K562 (cell line): ENCODE measurements at regions not wholly inside any gene's neighbourhood (a gene's known extent, or its start where the extent isn't known, plus 50 kb on each side); places are given as distances from the start of the nearest gene placed in this dataset.

Experiments used
- ATAC-seq: fragments of 200-7000 bp; cut with Tn5 transposase; 3 replicates; pipeline ENCODE4 v1.9.1; 2020; ENCODE audit warnings: moderate library complexity
- BruUV-seq: library from RNA; stranded (reverse); fragments of 400-500 nt; replicated peaks from 2 replicates; lab custom pipeline; 2021; lab: Mats Ljungman, UMichigan
- CTCF ChIA-PET: fragments of 300-600 bp; formaldehyde crosslinking; extraction: SDS; loops from one replicate; lab custom pipeline; 2021; ENCODE audit warnings: low intra/inter-chr PET ratio; lab: Yijun Ruan, JAX
- POLR2A ChIA-PET: fragments of 300-600, 350-650 bp; sonication (Branson Sonifier 250); formaldehyde crosslinking; extraction: SDS; loops from one replicate; lab custom pipeline; 2021; ENCODE audit warnings: antibody characterized with exemption, inconsistent platforms; lab: Yijun Ruan, JAX
- DNase-seq, 4 experiments: peaks; one replicate each; pipeline versions ENCODE4 v3.0.0 to v3.0.0-alpha.2; 2011 to 2018; ENCODE audit warnings: low spot score in 3 of 4, mixed read lengths in 3 of 4; ENCODE audit errors: extremely low read depth in 1 of 4
- FAIRE-seq: peaks from 2 replicates; lab custom pipeline; 2011; peaks lifted over from hg19 to GRCh38; lab: Jason Lieb, UNC
- H2AFZ ChIP-seq: 2 replicates; pipeline ENCODE4 v1.6.0; 2011; ENCODE audit warnings: low read depth, low read length, control low read depth, inconsistent platforms
- H3K27ac ChIP-seq: fragments of 200-600 bp; 3 replicates; pipeline ENCODE4 v1.8.0; 2011; ENCODE audit warnings: low read depth, mild to moderate bottlenecking, control low read depth, inconsistent platforms, low read length, moderate library complexity, mixed read lengths; ENCODE audit errors: extremely low read depth
- H3K27me3 ChIP-seq, 2 experiments: fragments of 300-600 bp in 1 of 2; 2 replicates in 1 of 2; 3 replicates in 1 of 2; pipeline versions ENCODE4 v1.6.0 to v1.8.0; 2011; ENCODE audit warnings: inconsistent platforms in 2 of 2, low read length in 2 of 2, mild to moderate bottlenecking in 1 of 2, mixed read lengths in 1 of 2, moderate library complexity in 1 of 2; ENCODE audit not compliant: control insufficient read depth in 2 of 2, insufficient read depth in 2 of 2
- H3K36me3 ChIP-seq: fragments of 300-600 bp; 3 replicates; pipeline ENCODE4 v1.8.0; 2011; ENCODE audit warnings: mild to moderate bottlenecking, low read length, inconsistent platforms; ENCODE audit not compliant: control insufficient read depth, insufficient read depth
- H3K4me1 ChIP-seq, 2 experiments: fragments of 200-600 bp in 1 of 2; replicated peaks in 1 of 2; 2 replicates in 1 of 2; 3 replicates in 1 of 2; pipeline versions ENCODE4 v1.5.1 to v1.8.0; 2011; ENCODE audit warnings: inconsistent platforms in 2 of 2, low read length in 2 of 2, mild to moderate bottlenecking in 1 of 2, mixed read lengths in 1 of 2, moderate library complexity in 1 of 2; ENCODE audit not compliant: control insufficient read depth in 2 of 2, insufficient read depth in 2 of 2
- H3K4me2 ChIP-seq: 2 replicates; pipeline ENCODE4 v1.6.1; 2011; ENCODE audit warnings: low read length, control low read depth, inconsistent platforms, mixed read lengths; ENCODE audit not compliant: insufficient read depth
- H3K4me3 ChIP-seq: fragments of 200-600 bp; sonication (generic), shearing (Covaris generic); 2 replicates; pipeline ENCODE4 v1.5.1; 2016; ENCODE audit warnings: control low read depth, inconsistent platforms
- H3K79me2 ChIP-seq: fragments of 200-600 bp; 3 replicates; pipeline ENCODE4 v1.8.0; 2011; ENCODE audit warnings: low read length, inconsistent platforms; ENCODE audit not compliant: control insufficient read depth, insufficient read depth
- H3K9ac ChIP-seq, 2 experiments: 2 replicates each; pipeline versions ENCODE4 v1.6.0 to v1.6.1; 2011; ENCODE audit warnings: low read depth in 2 of 2, low read length in 2 of 2, control low read depth in 1 of 2, inconsistent platforms in 1 of 2, mild to moderate bottlenecking in 1 of 2, mixed read lengths in 1 of 2; ENCODE audit not compliant: insufficient read depth in 1 of 2
- H3K9me1 ChIP-seq: one replicate; pipeline ENCODE4 v1.6.0; 2011; ENCODE audit warnings: inconsistent platforms, mild to moderate bottlenecking, low read length, moderate library complexity; ENCODE audit not compliant: control insufficient read depth, insufficient read depth
- H3K9me3 ChIP-seq: replicated peaks from 2 replicates; pipeline ENCODE4 v1.5.1; 2011; ENCODE audit warnings: low read depth, low read length, inconsistent platforms; ENCODE audit not compliant: control insufficient read depth, insufficient read depth
- H4K20me1 ChIP-seq: replicated peaks from 2 replicates; pipeline ENCODE4 v1.6.1; 2011; ENCODE audit warnings: low read length, inconsistent platforms, mixed read lengths; ENCODE audit not compliant: control insufficient read depth, insufficient read depth
- ELK1 ChIP-seq: sonication (generic); formaldehyde crosslinking; IDR thresholded peaks from 2 replicates; pipeline ENCODE4 v1.8.1; 2022; ENCODE audit warnings: missing genetic modification reagents
- ETV5 ChIP-seq: sonication (generic); formaldehyde crosslinking; IDR thresholded peaks from 2 replicates; pipeline ENCODE4 v1.4.0; 2020; ENCODE audit warnings: low read depth, mild to moderate bottlenecking, missing genetic modification reagents
- MAFG ChIP-seq: fragments of 450-650 bp; conservative IDR thresholded peaks from 2 replicates; pipeline ENCODE4 v1.6.1; 2016; ENCODE audit warnings: missing genetic modification characterization, missing compliant biosample characterization
- MIER1 ChIP-seq: fragments of 450-650 bp; IDR thresholded peaks from 2 replicates; pipeline ENCODE4 v1.6.1; 2016; ENCODE audit warnings: antibody characterized with exemption, mild to moderate bottlenecking, low read depth
- NFIX ChIP-seq: fragments of 250-450 bp; sonication (Bioruptor Pico); IDR thresholded peaks from 2 replicates; pipeline ENCODE4 v1.4.0; 2020; ENCODE audit warnings: low read depth, mild to moderate bottlenecking, moderate library complexity
- TAF7 ChIP-seq: fragments of 450-650 bp; IDR thresholded peaks from 2 replicates; pipeline ENCODE4 v1.6.1; 2016; ENCODE audit warnings: missing genetic modification characterization, missing compliant biosample characterization
- ZBTB40 ChIP-seq, 2 experiments: fragments of 450-650 bp in 1 of 2; sonication (generic) in 1 of 2; formaldehyde crosslinking in 1 of 2; IDR thresholded peaks; 2 replicates each; pipeline versions ENCODE4 v1.7.1 to v1.9.0; 2016 to 2022; ENCODE audit warnings: inconsistent platforms in 1 of 2, mild to moderate bottlenecking in 1 of 2, missing genetic modification reagents in 1 of 2
- ZHX1 ChIP-seq: fragments of 150-350 bp; conservative IDR thresholded peaks from 2 replicates; pipeline ENCODE4 v1.6.1; 2014; ENCODE audit warnings: low read length
- WGBS: fragments of 100-300 bp; shearing (Covaris generic); methylation state at CpG from one replicate; pipeline ENCODE4 v1.1.6; 2016; ENCODE audit warnings: low coverage, mixed read lengths; ENCODE audit not compliant: insufficient coverage; ENCODE audit errors: missing lambda C conversion rate; 5-methylcytosine and 5-hydroxymethylcytosine counted together
- in situ Hi-C: fragments of 300-500 bp; cut with MboI; formaldehyde crosslinking; loops from 4 replicates; pipeline ENCODE4 v1.15.0; 2018; ENCODE audit warnings: inconsistent platforms, mixed read lengths
- intact Hi-C: fragments of 100-400 bp; cut with micrococcal nuclease; formaldehyde crosslinking; loops from 2 replicates; pipeline ENCODE4 v1.14.2; 2022

- no peaks in the 10 kb centered on the region for H3K79me2 ChIP-seq
- H3K27ac ChIP-seq = no peak overlapping the region
- H3K36me3 ChIP-seq = no peaks in the 10 kb centered on the region
- DNase-seq (no peak), ATAC-seq (no peak), FAIRE-seq (no peak)
- H3K4me1 ChIP-seq = no peaks in the 10 kb centered on the region
- no peaks in the 10 kb centered on the region for H4K20me1 ChIP-seq
- no peaks in the 10 kb centered on the region for H3K9me1 ChIP-seq
- ChIA-PET POLR2A (no interaction called here), CTCF (no interaction called here)
- H3K9me3 ChIP-seq = no peaks in the 10 kb centered on the region
- no peak overlapping the region for H2AFZ ChIP-seq
- whole genome bisulfite sequencing = 3% methylated on average over 2 of the region's 2 CpGs
- intact Hi-C loops = no loop called here
- H3K27me3 ChIP-seq = no peaks in the 10 kb centered on the region
- no peak overlapping the region for H3K4me2 ChIP-seq
- in situ Hi-C loops = no loop called here
- H3K9ac ChIP-seq = no peak overlapping the region
- no TSS peak for BruUV-seq
- H3K4me3 ChIP-seq = no peak overlapping the region
- no peak for TF ChIP-seq NFIX
- no peak for TF ChIP-seq MAFG (tag)
- TF ChIP-seq ZBTB40 (IDR thresholded peaks at IDR 0.05) = no peak
- TF ChIP-seq ZBTB40 (CRISPR knock-in tag; IDR thresholded peaks at IDR 0.05) = no peak
- TF ChIP-seq ETV5 = no peak
- no peak for TF ChIP-seq ZHX1
- no peak for TF ChIP-seq TAF7 (tag)
- no peak for TF ChIP-seq MIER1
- TF ChIP-seq ELK1 = no peak
These were observed 385.4 kb upstream of the TMEFF2 start for GRCh38 chr2:192579965-192580700.
